H1 (cell line): ENCODE measurements at regions not wholly inside any gene's neighbourhood (a gene's known extent, or its start where the extent isn't known, plus 50 kb on each side); places are given as distances from the start of the nearest gene placed in this dataset.

Experiments used
- CTCF ChIA-PET: fragments of 300-600 bp; sonication (Branson Sonifier 250); formaldehyde crosslinking; loops from one replicate; lab custom pipeline; 2021; ENCODE audit not compliant: partially characterized antibody; lab: Charles Lee
- POLR2A ChIA-PET: fragments of 300-600 bp; sonication (Branson Sonifier 250); formaldehyde crosslinking; loops from one replicate; lab custom pipeline; 2021; ENCODE audit warnings: inconsistent platforms; ENCODE audit not compliant: partially characterized antibody; lab: Charles Lee
- DNase-seq, 2 experiments: peaks; one replicate each; pipeline versions ENCODE4 v3.0.0 to v3.0.0-alpha.2; 2010 to 2022; ENCODE audit warnings: low spot score in 2 of 2, low read depth in 1 of 2, mixed read lengths in 1 of 2
- FAIRE-seq: peaks from 2 replicates; lab custom pipeline; 2011; peaks lifted over from hg19 to GRCh38; lab: Jason Lieb, UNC
- H2AFZ ChIP-seq: 2 replicates; pipeline ENCODE4 v1.8.1; 2012; ENCODE audit warnings: low read length, inconsistent platforms
- H2AK5ac ChIP-seq: 2 replicates; pipeline ENCODE4 v1.6.1; 2013; ENCODE audit warnings: low read depth, low read length
- H2BK120ac ChIP-seq: replicated peaks from 2 replicates; pipeline ENCODE3; 2013; ENCODE audit warnings: low read depth, low read length, inconsistent platforms
- H2BK12ac ChIP-seq: 2 replicates; pipeline ENCODE4 v1.6.1; 2013; ENCODE audit warnings: low read depth, low read length
- H2BK15ac ChIP-seq: 2 replicates; pipeline ENCODE4 v1.6.1; 2013; ENCODE audit warnings: low read length
- H2BK20ac ChIP-seq: 2 replicates; pipeline ENCODE4 v1.6.1; 2013; ENCODE audit warnings: low read length
- H2BK5ac ChIP-seq: 2 replicates; pipeline ENCODE4 v1.6.1; 2013; ENCODE audit warnings: low read depth, low read length
- H3K14ac ChIP-seq: 2 replicates; pipeline ENCODE4 v1.6.1; 2013; ENCODE audit warnings: inconsistent platforms; ENCODE audit not compliant: insufficient read length
- H3K18ac ChIP-seq: 2 replicates; pipeline ENCODE4 v1.6.1; 2013; ENCODE audit warnings: low read length; ENCODE audit errors: extremely low read depth
- H3K23ac ChIP-seq: 2 replicates; pipeline ENCODE4 v1.6.1; 2013; ENCODE audit warnings: inconsistent platforms; ENCODE audit not compliant: insufficient read length
- H3K23me2 ChIP-seq: 2 replicates; pipeline ENCODE4 v1.6.1; 2013; ENCODE audit warnings: low read depth, low read length
- H3K27ac ChIP-seq: 2 replicates; pipeline ENCODE4 v1.6.1; 2011; ENCODE audit warnings: low read depth, low read length, inconsistent platforms
- H3K27me3 ChIP-seq, 4 experiments: replicated peaks in 1 of 4; 1 replicate in 1 of 4; 2 replicates in 3 of 4; pipeline versions ENCODE4 v1.6.1 to v1.8.1; 2011 to 2013; ENCODE audit warnings: low read length in 3 of 4, mild to moderate bottlenecking in 3 of 4, inconsistent platforms in 2 of 4, mixed read lengths in 2 of 4, moderate library complexity in 1 of 4; ENCODE audit not compliant: control insufficient read depth in 3 of 4, insufficient read depth in 3 of 4; ENCODE audit errors: extremely low read depth in 1 of 4
- H3K36me3 ChIP-seq, 4 experiments: 2 replicates each; pipeline versions ENCODE4 v1.6.1 to v1.8.1; 2011 to 2013; ENCODE audit warnings: mild to moderate bottlenecking in 4 of 4, low read length in 3 of 4, moderate library complexity in 2 of 4, control low read depth in 1 of 4, inconsistent platforms in 1 of 4; ENCODE audit not compliant: insufficient read depth in 4 of 4, control insufficient read depth in 2 of 4
- H3K4ac ChIP-seq: replicated peaks from 2 replicates; pipeline ENCODE3; 2013; ENCODE audit warnings: low read length, low read depth, mixed read lengths, inconsistent platforms; ENCODE audit not compliant: insufficient read length
- H3K4me1 ChIP-seq, 4 experiments: replicated peaks in 1 of 4; 1 replicate in 1 of 4; 2 replicates in 3 of 4; pipeline versions ENCODE4 v1.6.1 to v1.8.1; 2011 to 2013; ENCODE audit warnings: low read length in 3 of 4, inconsistent platforms in 2 of 4, mixed read lengths in 1 of 4; ENCODE audit not compliant: insufficient read depth in 4 of 4, control insufficient read depth in 3 of 4
- H3K4me2 ChIP-seq, 2 experiments: 2 replicates each; pipeline versions ENCODE4 v1.6.1 to v1.8.1; 2011 to 2013; ENCODE audit warnings: low read depth in 2 of 2, low read length in 2 of 2, control low read depth in 1 of 2, inconsistent platforms in 1 of 2, mild to moderate bottlenecking in 1 of 2; ENCODE audit not compliant: insufficient read depth in 1 of 2
- H3K4me3 ChIP-seq, 4 experiments: fragments of 200-600, 300-600 bp in 1 of 4; sonication (generic), shearing (Covaris generic), sonication (Bioruptor Twin) in 1 of 4; 2 replicates each; pipeline versions ENCODE4 v1.5.1 to v1.8.1; 2011 to 2016; ENCODE audit warnings: low read length in 4 of 4, low read depth in 3 of 4, control low read depth in 2 of 4, inconsistent platforms in 2 of 4, mild to moderate bottlenecking in 2 of 4, mixed read lengths in 1 of 4, moderate library complexity in 1 of 4; ENCODE audit not compliant: insufficient read depth in 2 of 4; ENCODE audit errors: extremely low read depth in 1 of 4
- H3K56ac ChIP-seq: replicated peaks from 2 replicates; pipeline ENCODE3; 2013; ENCODE audit warnings: low read depth, mild to moderate bottlenecking, mixed read lengths, low read length, inconsistent platforms; ENCODE audit not compliant: insufficient read length
- H3K79me1 ChIP-seq: 2 replicates; pipeline ENCODE4 v1.6.1; 2013; ENCODE audit warnings: low read depth, low read length, control low read depth
- H3K79me2 ChIP-seq, 2 experiments: 2 replicates each; pipeline versions ENCODE4 v1.6.1 to v1.8.1; 2012 to 2013; ENCODE audit warnings: low read length in 2 of 2, mild to moderate bottlenecking in 2 of 2, inconsistent platforms in 1 of 2; ENCODE audit not compliant: insufficient read depth in 2 of 2, control insufficient read depth in 1 of 2
- H3K9ac ChIP-seq, 4 experiments: replicated peaks in 1 of 4; 1 replicate in 1 of 4; 2 replicates in 3 of 4; pipeline versions ENCODE4 v1.6.1 to v1.8.1; 2011 to 2013; ENCODE audit warnings: low read depth in 3 of 4, low read length in 3 of 4, control low read depth in 2 of 4, mild to moderate bottlenecking in 2 of 4, moderate library complexity in 2 of 4, inconsistent platforms in 1 of 4; ENCODE audit errors: extremely low read depth in 1 of 4
- H3K9me3 ChIP-seq, 2 experiments: 2 replicates each; pipeline versions ENCODE4 v1.6.1 to v1.8.1; 2012 to 2013; ENCODE audit warnings: mild to moderate bottlenecking in 2 of 2, moderate library complexity in 2 of 2, control low read depth in 1 of 2, inconsistent platforms in 1 of 2, low read depth in 1 of 2, low read length in 1 of 2, mixed read lengths in 1 of 2; ENCODE audit not compliant: insufficient read depth in 2 of 2
- H4K20me1 ChIP-seq, 2 experiments: replicated peaks in 1 of 2; 2 replicates each; pipeline versions ENCODE3 to v1.8.1; 2011 to 2013; ENCODE audit warnings: inconsistent platforms in 2 of 2, low read length in 2 of 2, mild to moderate bottlenecking in 1 of 2; ENCODE audit not compliant: insufficient read depth in 2 of 2, control insufficient read depth in 1 of 2
- H4K5ac ChIP-seq: 2 replicates; pipeline ENCODE4 v1.6.1; 2013; ENCODE audit warnings: low read length, low read depth, mixed read lengths, inconsistent platforms; ENCODE audit not compliant: insufficient read length
- H4K8ac ChIP-seq: 2 replicates; pipeline ENCODE4 v1.8.0; 2013; ENCODE audit warnings: mild to moderate bottlenecking, moderate library complexity, low read length, inconsistent platforms; ENCODE audit not compliant: insufficient read depth; ENCODE audit errors: extremely low read depth
- H4K91ac ChIP-seq: replicated peaks from 2 replicates; pipeline ENCODE3; 2013; ENCODE audit warnings: low read length, mixed read lengths, inconsistent platforms; ENCODE audit not compliant: insufficient read length
- RAD21 ChIP-seq, 2 experiments: IDR thresholded peaks in 1 of 2; conservative IDR thresholded peaks in 1 of 2; 2 replicates each; pipeline ENCODE4 v1.6.1; 2011; ENCODE audit warnings: low read depth in 2 of 2, low read length in 2 of 2, improper control_type of control experiment in 1 of 2, inconsistent platforms in 1 of 2, mild to moderate bottlenecking in 1 of 2, moderate library complexity in 1 of 2
- ZNF274 ChIP-seq: IDR thresholded peaks from 2 replicates; pipeline ENCODE4 v1.7.0; 2012; ENCODE audit warnings: low read length, borderline replicate concordance; ENCODE audit errors: extremely low read depth
- WGBS, 2 experiments: shearing (Covaris generic) in 1 of 2; methylation state at CpG; one replicate each; pipeline versions ENCODE4 v1.1.6 to v1.1.7; 2013 to 2015; ENCODE audit warnings: low lambda C conversion rate in 2 of 2, mixed read lengths in 2 of 2, inconsistent platforms in 1 of 2, low coverage in 1 of 2, missing lambda C conversion rate in 1 of 2; ENCODE audit not compliant: insufficient replicate concordance in 2 of 2, insufficient coverage in 1 of 2, insufficient read length in 1 of 2; ENCODE audit errors: extremely low coverage in 1 of 2, missing lambda C conversion rate in 1 of 2; 5-methylcytosine and 5-hydroxymethylcytosine counted together

- no peak overlapping the region for H3K23ac ChIP-seq
- no peak overlapping the region for H3K56ac ChIP-seq
- H2BK120ac ChIP-seq = no peak overlapping the region
- no peak overlapping the region for H3K4ac ChIP-seq
- H3K27ac ChIP-seq = no peak overlapping the region
- H3K9ac ChIP-seq = no peak overlapping the region
- H3K18ac ChIP-seq = no peak overlapping the region
- H3K27me3 ChIP-seq = no peaks in the 10 kb centered on the region
- H3K4me3 ChIP-seq = no peak overlapping the region
- H4K8ac ChIP-seq = no peak overlapping the region
- no peaks in the 10 kb centered on the region for H4K20me1 ChIP-seq
- H3K14ac ChIP-seq = no peak overlapping the region
- TF ChIP-seq RAD21 (IDR thresholded peaks at IDR 0.05 in 1 of 2, conservative IDR thresholded peaks at IDR 0.05 in 1 of 2; ENCODE audit: low read depth in 2 of 2, low read length in 2 of 2) (peak; percentile 15 to 26; a peak in 3 of 4 replicates), ZNF274 (no peak)
- no peak overlapping the region for H2AFZ ChIP-seq
- no peak overlapping the region for H2AK5ac ChIP-seq
- no peak overlapping the region for H4K91ac ChIP-seq
- no peaks in the 10 kb centered on the region for H3K79me2 ChIP-seq
- 87% methylated on average over 4 of the region's 4 CpGs; no CpG with 5 or more reads in 1 of the 2 experiments for WGBS, 2 experiments
- DNase-seq (no peak), FAIRE-seq (no peak)
- peaks cover 0 to 4% (median 0%) of the 10 kb centered on the region in 4 experiments; a peak in 1 of 8 replicates for H3K36me3 ChIP-seq
- H3K9me3 ChIP-seq = peaks cover 15 to 17% of the 10 kb centered on the region in 2 experiments
- CTCF ChIA-PET = interaction anchor here (0.8 to 1.1 kb wide), 2 partner anchors 9 to 13 kb away, joined by 3 to 5 read pairs; no protein-coding TSS in a partner anchor
- no peaks in the 10 kb centered on the region for H3K4me1 ChIP-seq
- H2BK5ac ChIP-seq = no peak overlapping the region
- no peak overlapping the region for H3K4me2 ChIP-seq
- H2BK12ac ChIP-seq = no peak overlapping the region
- H4K5ac ChIP-seq = no peak overlapping the region
- H3K23me2 ChIP-seq = no peaks in the 10 kb centered on the region; the same call in 1 of the 2 replicates
- H3K79me1 ChIP-seq = no peaks in the 10 kb centered on the region
- no peak overlapping the region for H2BK20ac ChIP-seq
- H2BK15ac ChIP-seq = no peak overlapping the region
- POLR2A ChIA-PET = no interaction called here
Measured at GRCh38 chr3:70716832-70717231, 404.4 kb upstream of the MDFIC2 start.
